Activated CD4-positive, alpha-beta T cell treated with anti-CD3 and anti-CD28 coated beads, Interleukin-2, amount 50 U/mL, for 16 hours (primary cell): ENCODE measurements at regions not wholly inside any gene's neighbourhood (a gene's known extent, or its start where the extent isn't known, plus 50 kb on each side); places are given as distances from the start of the nearest gene placed in this dataset.
A peak's percentile ranks its signal among the peaks of the same experiment; 100 is the strongest.
"Not testable (repeated sequence)": the region's sequence is repeated elsewhere in the genome, so short reads cannot be mapped to it uniquely, and the experiment has no call there.

ENCODE experiments used
- DNase-seq: peaks from one replicate; pipeline ENCODE4 v3.0.0-alpha.2; 2020

GRCh38 chr1:149635290-149635899, 51.7 kb downstream of the PPIAL4C start:
- DNase-seq, result peak; percentile 7

- DNase-seq, result peak; percentile 94
Observed at GRCh38 chr1:149636286-149637122, 52.9 kb downstream of the PPIAL4C start.

- not testable (repeated sequence) for DNase-seq
Observed at GRCh38 chr1:149638481-149638880, 54.8 kb downstream of the PPIAL4C start.

- not testable (repeated sequence) for DNase-seq
Observed at GRCh38 chr1:149638901-149639658, 55.4 kb downstream of the PPIAL4C start.

GRCh38 chr1:149641179-149641578, 57.5 kb downstream of the PPIAL4C start:
- DNase-seq, result not testable (repeated sequence)

- DNase-seq, result not testable (repeated sequence)
Observed at GRCh38 chr1:149644818-149645217, 61.2 kb downstream of the PPIAL4C start.

GRCh38 chr1:149646360-149647017, 62.8 kb downstream of the PPIAL4C start:
- DNase-seq, result peak; percentile 6

GRCh38 chr1:149647018-149647373, 63.3 kb downstream of the PPIAL4C start:
- DNase-seq, result not testable (repeated sequence)

GRCh38 chr1:149657750-149658149, 74.1 kb downstream of the PPIAL4C start:
- DNase-seq, result not testable (repeated sequence)

GRCh38 chr1:149658175-149658574, 74.5 kb downstream of the PPIAL4C start:
- not testable (repeated sequence) for DNase-seq

GRCh38 chr1:149664624-149665023, 81.0 kb downstream of the PPIAL4C start:
- DNase-seq, result not testable (repeated sequence)

- DNase-seq, result not testable (repeated sequence)
Observed at GRCh38 chr1:149665033-149665432, 81.4 kb downstream of the PPIAL4C start.

GRCh38 chr1:149665528-149665927, 81.9 kb downstream of the PPIAL4C start:
- not testable (repeated sequence) for DNase-seq

GRCh38 chr1:149673231-149673909, 89.7 kb downstream of the PPIAL4C start:
- not testable (repeated sequence) for DNase-seq

GRCh38 chr1:149674921-149675320, 91.3 kb downstream of the PPIAL4C start:
- not testable (repeated sequence) for DNase-seq

- DNase-seq, result not testable (repeated sequence)
Observed at GRCh38 chr1:149677359-149677758, 93.7 kb downstream of the PPIAL4C start.

- DNase-seq, result not testable (repeated sequence)
Observed at GRCh38 chr1:149686593-149687238, 95.8 kb upstream of the FCGR1A start.

- DNase-seq, result not testable (repeated sequence)
Observed at GRCh38 chr1:149691399-149691798, 91.1 kb upstream of the FCGR1A start.

GRCh38 chr1:149692804-149693539, 89.5 kb upstream of the FCGR1A start:
- DNase-seq, result peak; percentile 20

GRCh38 chr1:149695066-149695465, 87.4 kb upstream of the FCGR1A start:
- not testable (repeated sequence) for DNase-seq

- DNase-seq, result not testable (repeated sequence)
Observed at GRCh38 chr1:149700220-149700619, 82.3 kb upstream of the FCGR1A start.
